HCT116 (cell line): ENCODE measurements at regions not wholly inside any gene's neighbourhood (a gene's known extent, or its start where the extent isn't known, plus 50 kb on each side); places are given as distances from the start of the nearest gene placed in this dataset.

Experiments
- ATAC-seq: fragments of 200-7000 bp; cut with Tn5 transposase; 2 replicates; pipeline ENCODE4 v1.9.1; 2020; ENCODE audit warnings: mild to moderate bottlenecking, moderate library complexity
- BruUV-seq: library from RNA; stranded (reverse); fragments of 400-500 nt; replicated peaks from 2 replicates; lab custom pipeline; 2021; lab: Mats Ljungman, UMichigan
- CTCF ChIA-PET: fragments of 300-600 bp; sonication (Branson Sonifier 250); formaldehyde crosslinking; loops from one replicate; lab custom pipeline; 2021; ENCODE audit warnings: antibody characterized with exemption; lab: Charles Lee
- POLR2A ChIA-PET: fragments of 300-600, 350-600 bp; sonication (Branson Sonifier 250); formaldehyde crosslinking; loops from one replicate; lab custom pipeline; 2021; ENCODE audit warnings: antibody characterized with exemption; lab: Charles Lee
- RAD21 ChIA-PET, 2 experiments: fragments of 300-600 bp; sonication (Branson Sonifier 250); formaldehyde crosslinking; loops; one replicate each; lab custom pipeline; 2023; ENCODE audit warnings: low total read pairs in 2 of 2; ENCODE audit not compliant: uncharacterized antibody in 2 of 2, unreplicated experiment in 2 of 2, low non-redundant PET in 1 of 2; lab: Charles Lee
- DNase-seq: peaks from one replicate; pipeline ENCODE4 v3.0.0-alpha.2; 2010; ENCODE audit warnings: low read depth, low spot score
- H2AFZ ChIP-seq: fragments of 200-600 bp; shearing (Covaris generic), sonication (generic); 2 replicates; pipeline ENCODE4 v1.6.1; 2017; ENCODE audit warnings: low read depth, mixed run types, mixed read lengths, antibody characterized with exemption, low read length; ENCODE audit not compliant: poor library complexity, severe bottlenecking
- H3K27ac ChIP-seq: 2 replicates; pipeline ENCODE4 v1.5.1; 2012; ENCODE audit warnings: low read depth, low read length
- H3K27me3 ChIP-seq: fragments of 200-600 bp; sonication (generic); 2 replicates; pipeline ENCODE4 v1.6.1; 2016; ENCODE audit warnings: mixed run types, low read length, mixed read lengths; ENCODE audit not compliant: insufficient read depth
- H3K36me3 ChIP-seq, 2 experiments: fragments of 200-500 bp in 1 of 2; fragments of 200-600 bp in 1 of 2; sonication (Bioruptor generic) in 1 of 2; sonication (generic) in 1 of 2; 2 replicates each; pipeline versions ENCODE4 v1.5.1 to v1.6.1; 2014 to 2016; ENCODE audit warnings: low read length in 2 of 2, inconsistent platforms in 1 of 2, mixed read lengths in 1 of 2, mixed run types in 1 of 2; ENCODE audit not compliant: insufficient read depth in 2 of 2, control insufficient read depth in 1 of 2
- H3K4me1 ChIP-seq, 2 experiments: fragments of 200-600 bp in 1 of 2; sonication (generic) in 1 of 2; 2 replicates each; pipeline versions ENCODE4 v1.5.1 to v1.6.1; 2012 to 2017; ENCODE audit warnings: low read length in 2 of 2, inconsistent platforms in 1 of 2, mild to moderate bottlenecking in 1 of 2, mixed read lengths in 1 of 2, mixed run types in 1 of 2, moderate library complexity in 1 of 2; ENCODE audit not compliant: insufficient read depth in 2 of 2, control insufficient read depth in 1 of 2
- H3K4me2 ChIP-seq: fragments of 200-600 bp; sonication (generic); 2 replicates; pipeline ENCODE4 v1.6.1; 2017; ENCODE audit warnings: mixed run types, low read length, mixed read lengths
- H3K4me3 ChIP-seq, 2 experiments: fragments of 200-600 bp in 1 of 2; sonication (generic) in 1 of 2; replicated peaks in 1 of 2; 2 replicates each; pipeline ENCODE4 v1.5.1; 2011 to 2016; ENCODE audit warnings: low read length in 2 of 2, control low read depth in 1 of 2, low read depth in 1 of 2, mild to moderate bottlenecking in 1 of 2, mixed read lengths in 1 of 2, mixed run types in 1 of 2
- H3K79me2 ChIP-seq: fragments of 200-600 bp; sonication (generic); 2 replicates; pipeline ENCODE4 v1.6.1; 2017; ENCODE audit warnings: mild to moderate bottlenecking, mixed run types, low read length, moderate library complexity, mixed read lengths; ENCODE audit not compliant: insufficient read depth
- H3K9ac ChIP-seq: fragments of 200-600 bp; sonication (generic); 2 replicates; pipeline ENCODE4 v1.6.1; 2016; ENCODE audit warnings: low read length, mixed read lengths
- H3K9me2 ChIP-seq: fragments of 200-600 bp; sonication (generic), shearing (Covaris generic); 2 replicates; pipeline ENCODE4 v1.6.1; 2017; ENCODE audit warnings: mixed run types, mild to moderate bottlenecking, moderate library complexity; ENCODE audit not compliant: insufficient read depth
- H3K9me3 ChIP-seq, 2 experiments: fragments of 200-500 bp in 1 of 2; fragments of 200-600 bp in 1 of 2; sonication (Bioruptor generic) in 1 of 2; sonication (generic) in 1 of 2; 2 replicates each; pipeline ENCODE4 v1.6.1; 2014 to 2017; ENCODE audit warnings: low read length in 2 of 2, mixed read lengths in 2 of 2, inconsistent platforms in 1 of 2, low read depth in 1 of 2, mild to moderate bottlenecking in 1 of 2, mixed run types in 1 of 2, moderate library complexity in 1 of 2; ENCODE audit not compliant: control insufficient read depth in 1 of 2, insufficient read depth in 1 of 2
- H4K20me1 ChIP-seq: fragments of 200-600 bp; sonication (generic), shearing (Covaris generic); 2 replicates; pipeline ENCODE4 v1.6.1; 2017; ENCODE audit warnings: mixed run types, mild to moderate bottlenecking, moderate library complexity; ENCODE audit not compliant: insufficient read depth
- ATF3 ChIP-seq: IDR thresholded peaks from 2 replicates; pipeline ENCODE4 v1.6.1; 2012
- CEBPB ChIP-seq: IDR thresholded peaks from 2 replicates; pipeline ENCODE4 v1.6.1; 2012; ENCODE audit warnings: low read depth
- CTCF ChIP-seq, 3 experiments: fragments of 200-600 bp in 1 of 3; sonication (generic) in 1 of 3; IDR thresholded peaks in 2 of 3; conservative IDR thresholded peaks in 1 of 3; 2 replicates each; pipeline ENCODE4 v1.5.1; 2012 to 2017; ENCODE audit warnings: low read depth in 2 of 3, low read length in 2 of 3, antibody characterized with exemption in 1 of 3, borderline replicate concordance in 1 of 3, control low read depth in 1 of 3, mild to moderate bottlenecking in 1 of 3, mixed read lengths in 1 of 3, mixed run types in 1 of 3, moderate library complexity in 1 of 3; ENCODE audit not compliant: insufficient read depth in 1 of 3
- EGR1 ChIP-seq: IDR thresholded peaks from 2 replicates; pipeline ENCODE4 v1.6.1; 2012; ENCODE audit warnings: low read depth
- EZH2 ChIP-seq: fragments of 200-600 bp; sonication (generic); IDR thresholded peaks from 2 replicates; pipeline ENCODE4 v1.6.1; 2017; ENCODE audit warnings: antibody characterized with exemption, mixed run types
- EZH2phosphoT487 ChIP-seq: fragments of 200-600 bp; IDR thresholded peaks from 2 replicates; pipeline ENCODE4 v1.6.1; 2018; ENCODE audit warnings: antibody characterized with exemption, borderline replicate concordance
- FOSL1 ChIP-seq: IDR thresholded peaks from 2 replicates; pipeline ENCODE4 v1.6.1; 2012; ENCODE audit warnings: low read depth
- JUND ChIP-seq: IDR thresholded peaks from 2 replicates; pipeline ENCODE4 v1.6.1; 2012
- MAX ChIP-seq: IDR thresholded peaks from 2 replicates; pipeline ENCODE4 v1.6.1; 2012
- POLR2A ChIP-seq: IDR thresholded peaks from 2 replicates; pipeline ENCODE4 v1.7.0; 2011; ENCODE audit warnings: borderline replicate concordance; ENCODE audit not compliant: insufficient read depth, insufficient read length; ENCODE audit errors: extremely low read depth
- POLR2AphosphoS5 ChIP-seq: IDR thresholded peaks from 2 replicates; pipeline ENCODE4 v1.6.1; 2011; ENCODE audit warnings: mild to moderate bottlenecking, low read depth, low read length, moderate library complexity
- RAD21 ChIP-seq: IDR thresholded peaks from 2 replicates; pipeline ENCODE4 v1.6.1; 2012; ENCODE audit warnings: low read depth, mild to moderate bottlenecking
- REST ChIP-seq: IDR thresholded peaks from 2 replicates; pipeline ENCODE4 v1.6.1; 2012; ENCODE audit warnings: low read depth
- SIN3A ChIP-seq: IDR thresholded peaks from 2 replicates; pipeline ENCODE4 v1.6.1; 2012; ENCODE audit warnings: low read depth
- SP1 ChIP-seq: IDR thresholded peaks from 2 replicates; pipeline ENCODE4 v1.6.1; 2012; ENCODE audit warnings: low read depth
- SRF ChIP-seq: IDR thresholded peaks from 2 replicates; pipeline ENCODE4 v1.6.1; 2012; ENCODE audit warnings: low read depth
- TCF7L2 ChIP-seq: IDR thresholded peaks from 2 replicates; pipeline ENCODE4 v1.7.0; 2011; ENCODE audit warnings: borderline replicate concordance, inconsistent platforms; ENCODE audit not compliant: insufficient read depth, insufficient read length; ENCODE audit errors: extremely low read depth
- YY1 ChIP-seq: IDR thresholded peaks from 2 replicates; pipeline ENCODE4 v1.6.1; 2011; ENCODE audit warnings: low read length, low read depth, moderate library complexity, mild to moderate bottlenecking; ENCODE audit not compliant: insufficient replicate concordance; ENCODE audit errors: extremely low read depth
- ZBTB33 ChIP-seq: IDR thresholded peaks from 2 replicates; pipeline ENCODE4 v1.6.1; 2011; ENCODE audit warnings: mild to moderate bottlenecking, low read length, moderate library complexity; ENCODE audit not compliant: insufficient replicate concordance; ENCODE audit errors: extremely low read depth
- ZNF274 ChIP-seq: fragments of 200-500 bp; sonication (Bioruptor generic); IDR thresholded peaks from 2 replicates; pipeline ENCODE4 v1.6.1; 2014; ENCODE audit warnings: mild to moderate bottlenecking, low read depth, low read length, inconsistent platforms
- intact Hi-C: fragments of 100-400 bp; cut with micrococcal nuclease; formaldehyde crosslinking; loops from 2 replicates; pipeline ENCODE4 v1.10.0; 2022

GRCh38 chr3:76345878-76346277 is 560.5 kb upstream of the ZNF717 start:
- RAD21 ChIA-PET = no interaction called here
- Histone ChIP-seq H3K4me1 (no peaks in the 10 kb centered on the region), H4K20me1 (no peaks in the 10 kb centered on the region), H3K36me3 (no peaks in the 10 kb centered on the region), H3K9ac (no peak overlapping the region), H3K27ac (no peak overlapping the region), H3K9me3 (peaks cover 18 to 33% of the 10 kb centered on the region in 2 experiments; a peak in 3 of 4 replicates), H3K9me2 (no peaks in the 10 kb centered on the region), H3K4me2 (no peak overlapping the region), H3K4me3 (no peak overlapping the region), H2AFZ (no peak overlapping the region), H3K27me3 (no peaks in the 10 kb centered on the region), H3K79me2 (no peaks in the 10 kb centered on the region)
- BruUV-seq = no TSS peak
- no peak for TF ChIP-seq TCF7L2
- TF ChIP-seq SP1 = no peak
- no peak for TF ChIP-seq FOSL1
- no peak for TF ChIP-seq SIN3A
- no peak for TF ChIP-seq CEBPB
- no peak for TF ChIP-seq POLR2A
- TF ChIP-seq EGR1 = no peak
- no peak for TF ChIP-seq REST
- no peak for TF ChIP-seq EZH2phosphoT487
- no peak for TF ChIP-seq JUND
- TF ChIP-seq SRF = no peak
- TF ChIP-seq CTCF (IDR thresholded peaks at IDR 0.05 in 2 of 3, conservative IDR thresholded peaks at IDR 0.05 in 1 of 3; ENCODE audit: borderline replicate concordance in 1 of 3, insufficient read depth in 1 of 3, low read depth in 2 of 3, low read length in 2 of 3) = no peak
- TF ChIP-seq RAD21 = no peak
- no peak for TF ChIP-seq ZBTB33
- no peak for TF ChIP-seq YY1
- no peak for TF ChIP-seq EZH2
- no peak for TF ChIP-seq ZNF274
- TF ChIP-seq ATF3 = no peak
- TF ChIP-seq MAX = no peak
- TF ChIP-seq POLR2AphosphoS5 = no peak
- CTCF ChIA-PET = no interaction called here
- no peak for ATAC-seq
- DNase-seq = no peak
- intact Hi-C loops = no loop called here
- POLR2A ChIA-PET = no interaction called here
